CD14-positive monocyte (primary cell): ENCODE measurements at regions not wholly inside any gene's neighbourhood (a gene's known extent, or its start where the extent isn't known, plus 50 kb on each side); places are given as distances from the start of the nearest gene placed in this dataset.

Source experiments
- DNase-seq, 3 donors: peaks; one replicate each; pipeline ENCODE4 v3.0.0-alpha.2; 2011 to 2022
- H2AFZ ChIP-seq: 2 replicates; pipeline ENCODE4 v1.6.0; 2012; ENCODE audit warnings: mild to moderate bottlenecking, low read depth, low read length, inconsistent platforms; ENCODE audit not compliant: insufficient read depth, poor library complexity, severe bottlenecking
- H3K27ac ChIP-seq, 2 donors: 1 replicate in 1 of 2; 2 replicates in 1 of 2; pipeline ENCODE4 v1.5.1; 2012 to 2013; ENCODE audit warnings: low read length in 2 of 2, control low read depth in 1 of 2, inconsistent platforms in 1 of 2, low read depth in 1 of 2, mild to moderate bottlenecking in 1 of 2
- H3K27me3 ChIP-seq, 2 donors: one replicate each; pipeline versions ENCODE4 v1.6.0 to v1.6.1; 2011 to 2013; ENCODE audit warnings: low read length in 2 of 2; ENCODE audit not compliant: control insufficient read depth in 2 of 2, insufficient read depth in 2 of 2
- H3K36me3 ChIP-seq, 2 donors: replicated peaks in 1 of 2; 1 replicate in 1 of 2; 2 replicates in 1 of 2; pipeline versions ENCODE4 v1.5.1 to v1.6.1; 2012 to 2013; ENCODE audit warnings: low read length in 2 of 2, control low read depth in 1 of 2, inconsistent platforms in 1 of 2, mild to moderate bottlenecking in 1 of 2; ENCODE audit not compliant: insufficient read depth in 2 of 2, control insufficient read depth in 1 of 2
- H3K4me1 ChIP-seq, 2 donors: 1 replicate in 1 of 2; 2 replicates in 1 of 2; pipeline versions ENCODE4 v1.5.1 to v1.6.1; 2012 to 2013; ENCODE audit warnings: low read length in 2 of 2, control low read depth in 1 of 2, inconsistent platforms in 1 of 2, mild to moderate bottlenecking in 1 of 2, moderate library complexity in 1 of 2; ENCODE audit not compliant: insufficient read depth in 2 of 2, control insufficient read depth in 1 of 2
- H3K4me2 ChIP-seq: replicated peaks from 2 replicates; pipeline ENCODE3; 2012; ENCODE audit warnings: low read length, moderate library complexity, mild to moderate bottlenecking; ENCODE audit not compliant: poor library complexity, severe bottlenecking; ENCODE audit errors: extremely low read depth
- H3K4me3 ChIP-seq, 3 experiments: fragments of 200-600 bp in 1 of 3; sonication (generic) in 1 of 3; replicated peaks in 1 of 3; 1 replicate in 2 of 3; 2 replicates in 1 of 3; pipeline ENCODE4 v1.5.1; 2011 to 2013; ENCODE audit warnings: low read length in 3 of 3, mild to moderate bottlenecking in 3 of 3, control low read depth in 2 of 3, low read depth in 2 of 3, inconsistent platforms in 1 of 3, moderate library complexity in 1 of 3
- H3K79me2 ChIP-seq: 2 replicates; pipeline ENCODE4 v1.6.0; 2012; ENCODE audit warnings: mild to moderate bottlenecking, control low read depth, inconsistent platforms, low read length, moderate library complexity; ENCODE audit not compliant: insufficient read depth
- H3K9ac ChIP-seq: 2 replicates; pipeline ENCODE4 v1.6.0; 2017; ENCODE audit warnings: low read length, mild to moderate bottlenecking; ENCODE audit not compliant: insufficient read depth, poor library complexity, severe bottlenecking
- H3K9me3 ChIP-seq, 2 donors: replicated peaks in 1 of 2; 1 replicate in 1 of 2; 2 replicates in 1 of 2; pipeline versions ENCODE4 v1.5.1 to v1.6.1; 2012 to 2013; ENCODE audit warnings: low read length in 2 of 2, control low read depth in 1 of 2; ENCODE audit not compliant: control insufficient read depth in 1 of 2, insufficient read depth in 1 of 2
- H4K20me1 ChIP-seq: 2 replicates; pipeline ENCODE4 v1.6.0; 2012; ENCODE audit warnings: mild to moderate bottlenecking, low read length, control low read depth, moderate library complexity; ENCODE audit not compliant: insufficient read depth
- H3K27ac Mint-ChIP-seq, 7 donors: one replicate each; pipeline ENCODE4 v1.8.0; 2020; ENCODE audit warnings: mild to moderate bottlenecking in 7 of 7, mixed read lengths in 7 of 7, moderate library complexity in 6 of 7, inconsistent platforms in 2 of 7
- H3K27me3 Mint-ChIP-seq, 3 donors: one replicate each; pipeline ENCODE4 v1.8.0; 2021 to 2022; ENCODE audit warnings: low read depth in 3 of 3, mild to moderate bottlenecking in 3 of 3, mixed read lengths in 3 of 3, moderate library complexity in 3 of 3, inconsistent platforms in 1 of 3
- H3K36me3 Mint-ChIP-seq, 2 donors: one replicate each; pipeline ENCODE4 v1.8.0; 2020; ENCODE audit warnings: mixed read lengths in 2 of 2, inconsistent platforms in 1 of 2, mild to moderate bottlenecking in 1 of 2
- H3K4me1 Mint-ChIP-seq: one replicate; pipeline ENCODE4 v1.8.0; 2020; ENCODE audit warnings: mild to moderate bottlenecking, mixed read lengths
- H3K4me3 Mint-ChIP-seq, 2 donors: one replicate each; pipeline ENCODE4 v1.8.0; 2020; ENCODE audit warnings: mild to moderate bottlenecking in 2 of 2, mixed read lengths in 2 of 2, moderate library complexity in 1 of 2
- H3K9me3 Mint-ChIP-seq, 7 donors: one replicate each; pipeline ENCODE4 v1.8.0; 2020 to 2022; ENCODE audit warnings: mixed read lengths in 7 of 7, mild to moderate bottlenecking in 6 of 7, moderate library complexity in 6 of 7, inconsistent platforms in 2 of 7
- WGBS: methylation state at CpG from one replicate; pipeline ENCODE4 v1.1.5; 2013; ENCODE audit warnings: missing lambda C conversion rate; ENCODE audit not compliant: insufficient coverage; 5-methylcytosine and 5-hydroxymethylcytosine counted together
- intact Hi-C, 2 donors: fragments of 100-400 bp; cut with micrococcal nuclease; formaldehyde crosslinking; loops; one replicate each; pipeline versions ENCODE4 v1.15.0 to v1.15.1; 2023
- TF ChIP-seq, protein P1 (sequence below): fragments of 200-600 bp; IDR thresholded peaks from one replicate; pipeline ENCODE4 v1.8.0; 2022; ENCODE audit warnings: antibody characterized with exemption, mild to moderate bottlenecking

GRCh38 chr3:109392293-109392692, 54.9 kb upstream of the DPPA4 start:
- peaks cover 0 to 3% of the 10 kb centered on the region in 2 donors for H3K9me3 ChIP-seq

DNA sequence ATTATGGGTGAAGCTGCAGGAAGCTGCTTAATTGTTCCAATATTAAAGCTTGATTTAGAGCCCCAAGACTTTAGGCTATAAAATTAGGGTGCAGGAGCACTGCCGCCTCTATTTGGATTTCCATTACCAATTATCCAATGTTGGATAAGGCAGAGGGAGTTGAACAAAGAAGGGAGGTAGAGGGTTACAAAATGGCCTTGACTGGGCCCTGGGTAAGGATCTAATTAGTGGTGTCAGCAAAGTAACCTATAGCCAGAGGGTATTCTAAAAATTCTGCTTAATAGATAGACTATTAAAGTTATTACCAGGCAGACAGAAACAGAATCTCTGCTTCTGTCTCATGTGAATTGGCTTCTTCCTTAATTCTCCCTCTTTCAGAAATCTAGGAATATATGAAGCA, 50.3 kb upstream of the DPPA4 start:
- DNase-seq = no peak
- H3K9me3 Mint-ChIP-seq = peaks cover 0 to 7% (median 3%) of the 10 kb centered on the region in 7 donors
- no peaks in the 10 kb centered on the region for H3K79me2 ChIP-seq
- no peak overlapping the region for H2AFZ ChIP-seq
- no peak overlapping the region for H3K4me2 ChIP-seq
- no peak overlapping the region for H3K27ac Mint-ChIP-seq
- no peaks in the 10 kb centered on the region for H3K27me3 ChIP-seq
- H3K36me3 ChIP-seq = no peaks in the 10 kb centered on the region
- no peaks in the 10 kb centered on the region for H3K4me1 Mint-ChIP-seq
- H3K4me3 Mint-ChIP-seq = no peak overlapping the region
- no peak overlapping the region for H3K27ac ChIP-seq
- H3K4me3 ChIP-seq = no peak overlapping the region
- no peaks in the 10 kb centered on the region for H3K9me3 ChIP-seq
- peaks cover 0 to 2% (median 1%) of the 10 kb centered on the region in 3 donors for H3K27me3 Mint-ChIP-seq
- H3K36me3 Mint-ChIP-seq = no peaks in the 10 kb centered on the region
- TF ChIP-seq, protein P1, sequence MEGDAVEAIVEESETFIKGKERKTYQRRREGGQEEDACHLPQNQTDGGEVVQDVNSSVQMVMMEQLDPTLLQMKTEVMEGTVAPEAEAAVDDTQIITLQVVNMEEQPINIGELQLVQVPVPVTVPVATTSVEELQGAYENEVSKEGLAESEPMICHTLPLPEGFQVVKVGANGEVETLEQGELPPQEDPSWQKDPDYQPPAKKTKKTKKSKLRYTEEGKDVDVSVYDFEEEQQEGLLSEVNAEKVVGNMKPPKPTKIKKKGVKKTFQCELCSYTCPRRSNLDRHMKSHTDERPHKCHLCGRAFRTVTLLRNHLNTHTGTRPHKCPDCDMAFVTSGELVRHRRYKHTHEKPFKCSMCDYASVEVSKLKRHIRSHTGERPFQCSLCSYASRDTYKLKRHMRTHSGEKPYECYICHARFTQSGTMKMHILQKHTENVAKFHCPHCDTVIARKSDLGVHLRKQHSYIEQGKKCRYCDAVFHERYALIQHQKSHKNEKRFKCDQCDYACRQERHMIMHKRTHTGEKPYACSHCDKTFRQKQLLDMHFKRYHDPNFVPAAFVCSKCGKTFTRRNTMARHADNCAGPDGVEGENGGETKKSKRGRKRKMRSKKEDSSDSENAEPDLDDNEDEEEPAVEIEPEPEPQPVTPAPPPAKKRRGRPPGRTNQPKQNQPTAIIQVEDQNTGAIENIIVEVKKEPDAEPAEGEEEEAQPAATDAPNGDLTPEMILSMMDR = no peak
- H3K4me1 ChIP-seq = no peaks in the 10 kb centered on the region
- WGBS = no CpG with 5 or more reads among the region's 1 CpG
- H3K9ac ChIP-seq = no peak overlapping the region
- H4K20me1 ChIP-seq = no peaks in the 10 kb centered on the region
- intact Hi-C loops = no loop called here

More at GRCh38 chr3:109392293-109392692, 54.9 kb upstream of the DPPA4 start:
- no peak overlapping the region for H3K9ac ChIP-seq
- WGBS = 93% methylated on average over 3 of the region's 3 CpGs
- Mint-ChIP-seq H3K4me3 (no peak overlapping the region), H3K9me3 (peaks cover 0 to 11% (median 5%) of the 10 kb centered on the region in 7 donors), H3K4me1 (no peaks in the 10 kb centered on the region), H3K36me3 (no peaks in the 10 kb centered on the region), H3K27ac (no peak overlapping the region), H3K27me3 (peaks cover 0 to 2% (median 0%) of the 10 kb centered on the region in 3 donors)
- no peaks in the 10 kb centered on the region for H4K20me1 ChIP-seq
- no peaks in the 10 kb centered on the region for H3K4me1 ChIP-seq
- no peak overlapping the region for H2AFZ ChIP-seq
- intact Hi-C loops = no loop called here
- no peak for DNase-seq
- H3K27ac ChIP-seq = no peak overlapping the region
- TF ChIP-seq, protein P1 = no peak
- no peaks in the 10 kb centered on the region for H3K79me2 ChIP-seq
- H3K36me3 ChIP-seq = no peaks in the 10 kb centered on the region
- no peak overlapping the region for H3K4me2 ChIP-seq
- no peak overlapping the region for H3K4me3 ChIP-seq
- no peaks in the 10 kb centered on the region for H3K27me3 ChIP-seq
